Breast epithelium (tissue), 3 donors: ENCODE measurements at regions not wholly inside any gene's neighbourhood (a gene's known extent, or its start where the extent isn't known, plus 50 kb on each side); places are given as distances from the start of the nearest gene placed in this dataset.

Source experiments
- CTCF ChIP-seq, 3 donors: fragments of 450-650 bp; IDR thresholded peaks; one replicate each; pipeline ENCODE4 v1.5.1; 2016 to 2017; ENCODE audit warnings: antibody characterized with exemption in 3 of 3, mild to moderate bottlenecking in 3 of 3, moderate library complexity in 3 of 3
- POLR2A ChIP-seq: fragments of 450-650 bp; IDR thresholded peaks from one replicate; pipeline ENCODE4 v1.6.1; 2016; ENCODE audit warnings: antibody characterized with exemption, mild to moderate bottlenecking, moderate library complexity
- POLR2AphosphoS5 ChIP-seq, 3 donors: sonication (generic); formaldehyde crosslinking; IDR thresholded peaks; one replicate each; pipeline ENCODE4 v1.6.1; 2017; ENCODE audit warnings: antibody characterized with exemption in 3 of 3

DNA sequence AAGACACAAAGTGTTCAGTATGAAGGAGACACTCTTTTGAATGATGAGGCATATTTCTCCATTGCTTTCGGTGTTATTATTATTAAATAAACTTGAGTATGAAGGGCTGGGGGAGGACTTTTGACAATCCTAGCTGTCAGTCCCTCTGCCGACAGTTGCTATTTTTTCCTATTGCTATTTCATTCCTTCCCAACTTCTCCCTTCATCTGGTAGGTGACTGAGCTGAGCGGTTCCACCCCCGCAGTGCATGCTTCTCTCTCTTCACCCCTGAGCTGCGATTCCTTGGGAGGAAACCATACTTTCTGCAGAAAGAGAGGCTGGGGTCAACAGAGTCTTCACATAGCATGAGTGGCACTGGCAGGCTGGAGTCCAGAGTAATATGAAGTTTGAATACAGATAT is 261.2 kb upstream of the TAC1 start:
- TF ChIP-seq CTCF (IDR thresholded peaks at IDR 0.05) (no peak), POLR2A (no peak), POLR2AphosphoS5 (IDR thresholded peaks at IDR 0.05) (no peak)
